HG03066 (cell line): ENCODE measurements at regions not wholly inside any gene's neighbourhood (a gene's known extent, or its start where the extent isn't known, plus 50 kb on each side); places are given as distances from the start of the nearest gene placed in this dataset.

Experiments
- ATAC-seq: cut with Tn5 transposase; IDR thresholded peaks from one replicate; pipeline ENCODE4 v1.9.1; 2021; ENCODE audit warnings: low read depth; ENCODE audit not compliant: unreplicated experiment

- ATAC-seq = no peak
Observed at GRCh38 chr2:152815634-152816257, 97.3 kb downstream of the ARL6IP6 start.

- ATAC-seq = no peak
Observed at GRCh38 chr2:152814475-152815030, 96.1 kb downstream of the ARL6IP6 start.

- ATAC-seq = no peak
Observed at GRCh38 chr2:152813351-152813750, 94.9 kb downstream of the ARL6IP6 start.
